CD8-positive, alpha-beta memory T cell (primary cell): ENCODE measurements at regions not wholly inside any gene's neighbourhood (a gene's known extent, or its start where the extent isn't known, plus 50 kb on each side); places are given as distances from the start of the nearest gene placed in this dataset.

ENCODE experiments used
- CTCF ChIA-PET: fragments of 350-600 bp; sonication (Branson Sonifier 250); formaldehyde crosslinking; loops from one replicate; lab custom pipeline; 2021; ENCODE audit warnings: antibody characterized with exemption; lab: Charles Lee
- POLR2A ChIA-PET: fragments of 350-600 bp; sonication (Branson Sonifier 250); formaldehyde crosslinking; loops from one replicate; lab custom pipeline; 2021; ENCODE audit warnings: antibody characterized with exemption; lab: Charles Lee
- DNase-seq, 5 donors: peaks; one replicate each; pipeline versions ENCODE4 v3.0.0 to v3.0.0-alpha.2; 2020 to 2022; ENCODE audit warnings: mixed read lengths in 1 of 5
- H3K27ac ChIP-seq: one replicate; pipeline ENCODE4 v1.7.0; 2013; ENCODE audit warnings: low read depth, mild to moderate bottlenecking, low read length, moderate library complexity
- H3K27me3 ChIP-seq: 2 replicates; pipeline ENCODE4 v1.7.0; 2013; ENCODE audit warnings: low read length, mild to moderate bottlenecking; ENCODE audit not compliant: insufficient read depth, poor library complexity, severe bottlenecking
- H3K36me3 ChIP-seq: 2 replicates; pipeline ENCODE4 v1.7.0; 2013; ENCODE audit warnings: mild to moderate bottlenecking, low read length, moderate library complexity; ENCODE audit not compliant: insufficient read depth
- H3K4me1 ChIP-seq: 2 replicates; pipeline ENCODE4 v1.7.0; 2013; ENCODE audit warnings: mild to moderate bottlenecking, low read length, moderate library complexity; ENCODE audit not compliant: insufficient read depth
- H3K4me3 ChIP-seq: 2 replicates; pipeline ENCODE4 v1.7.0; 2013; ENCODE audit warnings: mild to moderate bottlenecking, low read length
- H3K9me3 ChIP-seq: 2 replicates; pipeline ENCODE4 v1.7.0; 2013; ENCODE audit warnings: mild to moderate bottlenecking, low read length
- H3K27ac Mint-ChIP-seq, 8 donors: one replicate each; pipeline ENCODE4 v1.8.0; 2020 to 2021; ENCODE audit warnings: mixed read lengths in 8 of 8, mild to moderate bottlenecking in 6 of 8, inconsistent platforms in 3 of 8, moderate library complexity in 3 of 8
- H3K27me3 Mint-ChIP-seq, 2 donors: one replicate each; pipeline ENCODE4 v1.8.0; 2020 to 2021; ENCODE audit warnings: mixed read lengths in 2 of 2, mild to moderate bottlenecking in 1 of 2, moderate library complexity in 1 of 2
- H3K36me3 Mint-ChIP-seq, 3 donors: one replicate each; pipeline ENCODE4 v1.8.0; 2020 to 2021; ENCODE audit warnings: mixed read lengths in 3 of 3, inconsistent platforms in 1 of 3, mild to moderate bottlenecking in 1 of 3
- H3K4me1 Mint-ChIP-seq, 3 donors: one replicate each; pipeline ENCODE4 v1.8.0; 2020 to 2021; ENCODE audit warnings: mixed read lengths in 3 of 3, inconsistent platforms in 1 of 3, mild to moderate bottlenecking in 1 of 3
- H3K4me3 Mint-ChIP-seq, 7 donors: one replicate each; pipeline ENCODE4 v1.8.0; 2020 to 2021; ENCODE audit warnings: mixed read lengths in 7 of 7, mild to moderate bottlenecking in 6 of 7, moderate library complexity in 4 of 7, inconsistent platforms in 2 of 7
- H3K9me3 Mint-ChIP-seq, 5 donors: one replicate each; pipeline ENCODE4 v1.8.0; 2020 to 2022; ENCODE audit warnings: mixed read lengths in 5 of 5, mild to moderate bottlenecking in 3 of 5, moderate library complexity in 2 of 5, inconsistent platforms in 1 of 5

GRCh38 chr12:25005376-25005775, 56.5 kb upstream of the BCAT1 start:
- Histone ChIP-seq H3K4me3 (no peak overlapping the region), H3K27ac (no peak overlapping the region), H3K9me3 (no peaks in the 10 kb centered on the region), H3K27me3 (no peaks in the 10 kb centered on the region), H3K36me3 (no peaks in the 10 kb centered on the region), H3K4me1 (no peaks in the 10 kb centered on the region)
- ChIA-PET POLR2A (interaction anchor here (0.6 kb wide), 1 partner anchor 87 kb away, joined by 6 read pairs; no protein-coding TSS in a partner anchor), CTCF (no interaction called here)
- H3K36me3 Mint-ChIP-seq: no peaks in the 10 kb centered on the region
- no peak for DNase-seq
- no peaks in the 10 kb centered on the region for H3K9me3 Mint-ChIP-seq
- H3K4me1 Mint-ChIP-seq: no peaks in the 10 kb centered on the region
- no peak overlapping the region for H3K27ac Mint-ChIP-seq
- peaks cover 0 to 3% of the 10 kb centered on the region in 2 donors for H3K27me3 Mint-ChIP-seq
- H3K4me3 Mint-ChIP-seq: no peak overlapping the region

- Histone ChIP-seq H3K4me1 (no peaks in the 10 kb centered on the region), H3K4me3 (no peak overlapping the region), H3K9me3 (no peaks in the 10 kb centered on the region), H3K27me3 (no peaks in the 10 kb centered on the region), H3K36me3 (no peaks in the 10 kb centered on the region), H3K27ac (no peak overlapping the region)
- Mint-ChIP-seq H3K4me3 (no peak overlapping the region), H3K4me1 (no peaks in the 10 kb centered on the region), H3K9me3 (no peaks in the 10 kb centered on the region), H3K27me3 (peaks cover 0 to 3% of the 10 kb centered on the region in 2 donors), H3K36me3 (no peaks in the 10 kb centered on the region), H3K27ac (no peak overlapping the region)
- POLR2A ChIA-PET: no interaction called here
- CTCF ChIA-PET: no interaction called here
- no peak for DNase-seq
These were observed 55.5 kb upstream of the BCAT1 start for GRCh38 chr12:25004447-25004846.

- peaks cover 12% of the 10 kb centered on the region for H3K4me1 ChIP-seq
- no peaks in the 10 kb centered on the region for H3K27me3 ChIP-seq
- H3K27ac Mint-ChIP-seq: no peak overlapping the region
- no peak overlapping the region for H3K4me3 ChIP-seq
- ChIA-PET CTCF (no interaction called here), POLR2A (interaction anchor here (0.6 kb wide), 1 partner anchor 50 kb away, joined by 3 read pairs; no protein-coding TSS in a partner anchor)
- peaks cover 12 to 19% (median 14%) of the 10 kb centered on the region in 3 donors for H3K4me1 Mint-ChIP-seq
- H3K9me3 ChIP-seq: no peaks in the 10 kb centered on the region
- H3K36me3 ChIP-seq: no peaks in the 10 kb centered on the region
- no peak for DNase-seq
- H3K27me3 Mint-ChIP-seq: peaks cover 0 to 3% of the 10 kb centered on the region in 2 donors
- H3K36me3 Mint-ChIP-seq: no peaks in the 10 kb centered on the region
- H3K4me3 Mint-ChIP-seq: no peak overlapping the region
- H3K9me3 Mint-ChIP-seq: no peaks in the 10 kb centered on the region
- no peak overlapping the region for H3K27ac ChIP-seq
These were observed 52.4 kb upstream of the BCAT1 start for GRCh38 chr12:25001311-25001710.
